ENCODE measurements at regions not wholly inside any gene's neighbourhood (a gene's known extent, or its start where the extent isn't known, plus 50 kb on each side); places are given as distances from the start of the nearest gene placed in this dataset.

DNA sequence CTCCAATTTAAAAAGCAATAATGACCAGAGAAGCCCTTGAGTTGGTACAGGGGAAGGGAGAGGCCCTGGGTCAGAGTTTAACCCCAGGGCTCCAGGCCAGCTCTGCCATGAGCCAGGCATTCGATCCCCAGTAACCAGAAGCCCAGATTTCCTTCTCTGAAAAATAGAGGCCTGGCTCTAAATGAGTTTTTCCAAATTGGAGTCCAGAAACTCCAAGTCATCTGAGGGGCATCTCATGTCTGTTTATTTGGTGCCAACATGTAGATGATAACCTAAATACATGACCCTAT is 381.9 kb downstream of the CTTN start:
- Histone ChIP-seq H3K4me2 (ENCODE audit: insufficient read depth, low read length) (no peak overlapping the region), H2AFZ (ENCODE audit: low read depth, low read length) (no peak overlapping the region), H3K36me3 (ENCODE audit: control insufficient read depth, insufficient read depth, low read length) (no peaks in the 10 kb centered on the region), H3K79me2 (ENCODE audit: control insufficient read depth, insufficient read depth, low read length) (no peaks in the 10 kb centered on the region), H3K9me1 (ENCODE audit: control insufficient read depth, insufficient read depth, low read length) (no peaks in the 10 kb centered on the region), H3K4me1 (replicated peaks in 1 of 2; ENCODE audit: control insufficient read depth in 2 of 2, insufficient read depth in 2 of 2, low read length in 2 of 2) (no peaks in the 10 kb centered on the region), H4K20me1 (replicated peaks; ENCODE audit: control insufficient read depth, insufficient read depth, low read length) (no peaks in the 10 kb centered on the region), H3K9ac (ENCODE audit: insufficient read depth in 1 of 2, low read depth in 2 of 2, low read length in 2 of 2) (no peak overlapping the region), H3K4me3 (no peak overlapping the region), H3K27ac (ENCODE audit: extremely low read depth, low read depth, low read length) (no peak overlapping the region), H3K27me3 (ENCODE audit: control insufficient read depth in 2 of 2, insufficient read depth in 2 of 2, low read length in 2 of 2) (peaks cover 0 to 18% of the 10 kb centered on the region in 2 experiments; a peak in 2 of 5 replicates), H3K9me3 (replicated peaks; ENCODE audit: control insufficient read depth, insufficient read depth, low read depth, low read length) (no peaks in the 10 kb centered on the region)
- DNase-seq (ENCODE audit: extremely low read depth in 1 of 4, low spot score in 3 of 4), result no peak
- in situ Hi-C loops (cut with MboI) (no loop called here), intact Hi-C loops (cut with micrococcal nuclease) (no loop called here)
- no TSS peak for BruUV-seq (replicated peaks)
- TF ChIP-seq TBL1XR1 (IDR thresholded peaks at IDR 0.05; ENCODE audit: low read length in 2 of 2) (no peak), MCM5 (IDR thresholded peaks at IDR 0.05; ENCODE audit: low read depth) (no peak), DPF2 (IDR thresholded peaks at IDR 0.05) (no peak), CBFA2T3 (IDR thresholded peaks at IDR 0.05) (no peak), LCOR (CRISPR knock-in tag; IDR thresholded peaks at IDR 0.05) (no peak), ZNF644 (tag; IDR thresholded peaks at IDR 0.05; ENCODE audit: low read depth) (no peak), HMG20A (CRISPR knock-in tag; conservative IDR thresholded peaks at IDR 0.05) (no peak), ZNF212 (CRISPR knock-in tag; IDR thresholded peaks at IDR 0.05) (no peak), ZNF124 (CRISPR knock-in tag; IDR thresholded peaks at IDR 0.05) (no peak)
- ChIA-PET POLR2A (no interaction called here), CTCF (ENCODE audit: low intra/inter-chr PET ratio) (no interaction called here)
- ATAC-seq, result no peak
- no peak for FAIRE-seq
- WGBS (ENCODE audit: insufficient coverage, low coverage, missing lambda C conversion rate), result 0% methylated on average over 1 of the region's 1 CpG

- POLR2A ChIA-PET, result no interaction called here
- no TSS peak for BruUV-seq (replicated peaks)
- no peak overlapping the region for H3K4me2 ChIP-seq (ENCODE audit: insufficient read depth, low read length)
- no peaks in the 10 kb centered on the region for H3K4me1 ChIP-seq (replicated peaks in 1 of 2; ENCODE audit: control insufficient read depth in 2 of 2, insufficient read depth in 2 of 2, low read length in 2 of 2)
- no peaks in the 10 kb centered on the region for H3K9me1 ChIP-seq (ENCODE audit: control insufficient read depth, insufficient read depth, low read length)
- ATAC-seq (no peak), DNase-seq (ENCODE audit: extremely low read depth in 1 of 4, low spot score in 3 of 4) (no peak), FAIRE-seq (no peak)
- H3K79me2 ChIP-seq (ENCODE audit: control insufficient read depth, insufficient read depth, low read length), result no peaks in the 10 kb centered on the region
- intact Hi-C loops (cut with micrococcal nuclease) (no loop called here), in situ Hi-C loops (cut with MboI) (no loop called here)
- no peak overlapping the region for H3K4me3 ChIP-seq
- H3K36me3 ChIP-seq (ENCODE audit: control insufficient read depth, insufficient read depth, low read length), result no peaks in the 10 kb centered on the region
- H3K9ac ChIP-seq (ENCODE audit: insufficient read depth in 1 of 2, low read depth in 2 of 2, low read length in 2 of 2), result no peak overlapping the region
- no peak overlapping the region for H2AFZ ChIP-seq (ENCODE audit: low read depth, low read length)
- CTCF ChIA-PET (ENCODE audit: low intra/inter-chr PET ratio), result no interaction called here
- no peaks in the 10 kb centered on the region for H4K20me1 ChIP-seq (replicated peaks; ENCODE audit: control insufficient read depth, insufficient read depth, low read length)
- no peaks in the 10 kb centered on the region for H3K9me3 ChIP-seq (replicated peaks; ENCODE audit: control insufficient read depth, insufficient read depth, low read depth, low read length)
- H3K27ac ChIP-seq (ENCODE audit: extremely low read depth, low read depth, low read length), result no peak overlapping the region
- peaks cover 0 to 18% of the 10 kb centered on the region in 2 experiments; a peak in 2 of 5 replicates for H3K27me3 ChIP-seq (ENCODE audit: control insufficient read depth in 2 of 2, insufficient read depth in 2 of 2, low read length in 2 of 2)
- WGBS (ENCODE audit: insufficient coverage, low coverage, missing lambda C conversion rate), result under 1% methylated on average over 16 of the region's 16 CpGs
- TF ChIP-seq E2F5 (CRISPR knock-in tag; IDR thresholded peaks at IDR 0.05), result no peak
- TF ChIP-seq SAFB (IDR thresholded peaks at IDR 0.05; ENCODE audit: borderline replicate concordance, low read depth, low read length), result no peak
- TF ChIP-seq, protein P1, sequence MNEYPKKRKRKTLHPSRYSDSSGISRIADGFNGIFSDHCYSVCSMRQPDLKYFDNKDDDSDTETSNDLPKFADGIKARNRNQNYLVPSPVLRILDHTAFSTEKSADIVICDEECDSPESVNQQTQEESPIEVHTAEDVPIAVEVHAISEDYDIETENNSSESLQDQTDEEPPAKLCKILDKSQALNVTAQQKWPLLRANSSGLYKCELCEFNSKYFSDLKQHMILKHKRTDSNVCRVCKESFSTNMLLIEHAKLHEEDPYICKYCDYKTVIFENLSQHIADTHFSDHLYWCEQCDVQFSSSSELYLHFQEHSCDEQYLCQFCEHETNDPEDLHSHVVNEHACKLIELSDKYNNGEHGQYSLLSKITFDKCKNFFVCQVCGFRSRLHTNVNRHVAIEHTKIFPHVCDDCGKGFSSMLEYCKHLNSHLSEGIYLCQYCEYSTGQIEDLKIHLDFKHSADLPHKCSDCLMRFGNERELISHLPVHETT (CRISPR knock-in tag; conservative IDR thresholded peaks at IDR 0.05 in 1 of 2, IDR thresholded peaks at IDR 0.05 in 1 of 2), result no peak
- TF ChIP-seq NFIC (IDR thresholded peaks at IDR 0.05), result peak; percentile 63
- TF ChIP-seq, protein P2, sequence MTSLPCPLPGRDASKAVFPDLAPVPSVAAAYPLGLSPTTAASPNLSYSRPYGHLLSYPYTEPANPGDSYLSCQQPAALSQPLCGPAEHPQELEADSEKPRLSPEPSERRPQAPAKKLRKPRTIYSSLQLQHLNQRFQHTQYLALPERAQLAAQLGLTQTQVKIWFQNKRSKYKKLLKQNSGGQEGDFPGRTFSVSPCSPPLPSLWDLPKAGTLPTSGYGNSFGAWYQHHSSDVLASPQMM (CRISPR knock-in tag; IDR thresholded peaks at IDR 0.05), result no peak
- TF ChIP-seq MED1 (CRISPR knock-in tag; IDR thresholded peaks at IDR 0.05; ENCODE audit: borderline replicate concordance), result no peak
- no peak for TF ChIP-seq KAT2B (IDR thresholded peaks at IDR 0.05; ENCODE audit: low read depth, low read length)
- no peak for TF ChIP-seq PRPF4 (IDR thresholded peaks at IDR 0.05; ENCODE audit: insufficient read depth, low read depth, low read length, poor library complexity, severe bottlenecking)
These were observed 384.1 kb downstream of the CTTN start for GRCh38 chr11:70782401-70782913.

All from K562 (cell line).